Keratinocyte (primary cell): ENCODE measurements at regions not wholly inside any gene's neighbourhood (a gene's known extent, or its start where the extent isn't known, plus 50 kb on each side); places are given as distances from the start of the nearest gene placed in this dataset.

ENCODE experiments used
- DNase-seq: peaks from one replicate; pipeline ENCODE4 v3.0.0-alpha.2; 2011; ENCODE audit warnings: low read depth, missing footprints, low spot score
- FAIRE-seq: peaks from 2 replicates; lab custom pipeline; 2011; peaks lifted over from hg19 to GRCh38; lab: Jason Lieb, UNC
- H2AFZ ChIP-seq: 2 replicates; pipeline ENCODE4 v1.6.0; 2012; ENCODE audit warnings: low read length, control low read depth, inconsistent platforms; ENCODE audit not compliant: control insufficient read depth
- H3K27ac ChIP-seq: 2 replicates; pipeline ENCODE4 v1.5.1; 2011; ENCODE audit warnings: low read length; ENCODE audit not compliant: control insufficient read depth, insufficient read depth
- H3K27me3 ChIP-seq: 3 replicates; pipeline ENCODE4 v1.6.0; 2011; ENCODE audit warnings: low read length; ENCODE audit not compliant: control insufficient read depth, insufficient read depth; ENCODE audit errors: extremely low read depth
- H3K36me3 ChIP-seq, 2 experiments: 2 replicates in 1 of 2; 3 replicates in 1 of 2; pipeline ENCODE4 v1.5.1; 2011; ENCODE audit warnings: low read length in 2 of 2, mild to moderate bottlenecking in 1 of 2; ENCODE audit not compliant: control insufficient read depth in 2 of 2, insufficient read depth in 2 of 2; ENCODE audit errors: extremely low read depth in 1 of 2
- H3K4me1 ChIP-seq: 3 replicates; pipeline ENCODE4 v1.5.1; 2011; ENCODE audit warnings: low read length; ENCODE audit not compliant: control insufficient read depth, insufficient read depth; ENCODE audit errors: extremely low read depth
- H3K4me2 ChIP-seq: 3 replicates; pipeline ENCODE4 v1.6.0; 2011; ENCODE audit warnings: low read depth, low read length; ENCODE audit not compliant: control insufficient read depth, insufficient read depth; ENCODE audit errors: extremely low read depth
- H3K4me3 ChIP-seq, 3 experiments: fragments of 200-600 bp in 1 of 3; sonication (generic) in 1 of 3; 2 replicates in 2 of 3; 3 replicates in 1 of 3; pipeline ENCODE4 v1.5.1; 2011 to 2016; ENCODE audit warnings: low read length in 3 of 3, mild to moderate bottlenecking in 3 of 3, control low read depth in 2 of 3, inconsistent platforms in 1 of 3, low read depth in 1 of 3, mixed read lengths in 1 of 3, mixed run types in 1 of 3, moderate library complexity in 1 of 3; ENCODE audit not compliant: control insufficient read depth in 2 of 3, insufficient read depth in 2 of 3; ENCODE audit errors: extremely low read depth in 1 of 3
- H3K79me2 ChIP-seq: 2 replicates; pipeline ENCODE4 v1.6.0; 2012; ENCODE audit warnings: low read length; ENCODE audit not compliant: control insufficient read depth, insufficient read depth
- H3K9ac ChIP-seq: 3 replicates; pipeline ENCODE4 v1.6.0; 2011; ENCODE audit warnings: low read length; ENCODE audit not compliant: control insufficient read depth, insufficient read depth; ENCODE audit errors: extremely low read depth
- H3K9me1 ChIP-seq: 3 replicates; pipeline ENCODE4 v1.6.0; 2011; ENCODE audit warnings: low read length; ENCODE audit not compliant: control insufficient read depth, insufficient read depth; ENCODE audit errors: extremely low read depth
- H3K9me3 ChIP-seq: 2 replicates; pipeline ENCODE4 v1.5.1; 2012; ENCODE audit warnings: low read depth, low read length; ENCODE audit not compliant: control insufficient read depth
- H4K20me1 ChIP-seq: 3 replicates; pipeline ENCODE4 v1.6.0; 2011; ENCODE audit warnings: low read length; ENCODE audit not compliant: control insufficient read depth, insufficient read depth; ENCODE audit errors: extremely low read depth
- CTCF ChIP-seq, 3 experiments: IDR thresholded peaks in 1 of 3; conservative IDR thresholded peaks in 1 of 3; optimal IDR thresholded peaks in 1 of 3; 2 replicates in 2 of 3; 3 replicates in 1 of 3; pipeline versions ENCODE3 to v1.5.1; 2011; ENCODE audit warnings: low read length in 3 of 3, mild to moderate bottlenecking in 3 of 3, moderate library complexity in 2 of 3, control low read depth in 1 of 3, inconsistent platforms in 1 of 3; ENCODE audit not compliant: insufficient read depth in 2 of 3; ENCODE audit errors: extremely low read depth in 1 of 3
- EZH2 ChIP-seq: IDR thresholded peaks from one replicate; pipeline ENCODE4 v1.6.1; 2012; ENCODE audit warnings: inconsistent platforms, mild to moderate bottlenecking, low read length, moderate library complexity
- dilution Hi-C: fragments of 300-500 bp; cut with MboI; formaldehyde crosslinking; loops from one replicate; pipeline ENCODE4 v1.7.0; 2020; ENCODE audit warnings: low sequenced_read_pairs; ENCODE audit not compliant: extremely low pct_ligation_motif_present

GRCh38 chr1:199020051-199020450 lies 381.2 kb downstream of the PTPRC start:
- Histone ChIP-seq H3K4me2 (no peak overlapping the region), H3K9me3 (no peaks in the 10 kb centered on the region), H3K4me3 (no peak overlapping the region), H3K79me2 (no peaks in the 10 kb centered on the region), H4K20me1 (no peaks in the 10 kb centered on the region), H3K4me1 (no peaks in the 10 kb centered on the region), H3K27me3 (no peaks in the 10 kb centered on the region), H3K27ac (no peak overlapping the region), H3K9me1 (no peaks in the 10 kb centered on the region), H3K9ac (no peak overlapping the region), H2AFZ (no peak overlapping the region), H3K36me3 (no peaks in the 10 kb centered on the region)
- FAIRE-seq (no peak), DNase-seq (no peak)
- TF ChIP-seq EZH2: no peak
- TF ChIP-seq CTCF (optimal IDR thresholded peaks at IDR 0.05 in 1 of 3, IDR thresholded peaks at IDR 0.05 in 1 of 3, conservative IDR thresholded peaks at IDR 0.05 in 1 of 3; ENCODE audit: extremely low read depth in 1 of 3, insufficient read depth in 2 of 3, low read length in 3 of 3): no peak
- dilution Hi-C loops: no loop called here

- FAIRE-seq: no peak
These were observed 382.1 kb downstream of the PTPRC start for GRCh38 chr1:199020904-199021303.

More at GRCh38 chr1:199020904-199021303, 382.1 kb downstream of the PTPRC start:
- no peak overlapping the region for H2AFZ ChIP-seq
- no peak overlapping the region for H3K27ac ChIP-seq
- dilution Hi-C loops: no loop called here
- no peaks in the 10 kb centered on the region for H4K20me1 ChIP-seq
- DNase-seq: no peak
- no peak overlapping the region for H3K9ac ChIP-seq
- no peaks in the 10 kb centered on the region for H3K79me2 ChIP-seq
- no peak overlapping the region for H3K4me2 ChIP-seq
- H3K4me3 ChIP-seq: no peak overlapping the region
- no peaks in the 10 kb centered on the region for H3K36me3 ChIP-seq
- H3K9me3 ChIP-seq: no peaks in the 10 kb centered on the region
- H3K4me1 ChIP-seq: no peaks in the 10 kb centered on the region
- no peaks in the 10 kb centered on the region for H3K9me1 ChIP-seq
- H3K27me3 ChIP-seq: no peaks in the 10 kb centered on the region
- TF ChIP-seq EZH2 (no peak), CTCF (optimal IDR thresholded peaks at IDR 0.05 in 1 of 3, IDR thresholded peaks at IDR 0.05 in 1 of 3, conservative IDR thresholded peaks at IDR 0.05 in 1 of 3; ENCODE audit: extremely low read depth in 1 of 3, insufficient read depth in 2 of 3, low read length in 3 of 3) (no peak)
